Activated CD4-positive, alpha-beta memory T cell treated with anti-CD3 and anti-CD28 coated beads for 36 hours (primary cell): ENCODE measurements at regions not wholly inside any gene's neighbourhood (a gene's known extent, or its start where the extent isn't known, plus 50 kb on each side); places are given as distances from the start of the nearest gene placed in this dataset.

ENCODE experiments used
- CTCF ChIA-PET: fragments of 350-600 bp; sonication (Branson Sonifier 250); formaldehyde crosslinking; loops from one replicate; lab custom pipeline; 2021; ENCODE audit warnings: antibody characterized with exemption, inconsistent platforms; lab: Charles Lee
- POLR2A ChIA-PET: fragments of 350-600 bp; sonication (Branson Sonifier 250); formaldehyde crosslinking; loops from one replicate; lab custom pipeline; 2021; ENCODE audit warnings: antibody characterized with exemption; lab: Charles Lee
- DNase-seq: peaks from one replicate; pipeline ENCODE4 v3.0.0-alpha.2; 2020
- H3K27ac Mint-ChIP-seq: one replicate; pipeline ENCODE4 v1.8.0; 2021; ENCODE audit warnings: mixed read lengths
- H3K27me3 Mint-ChIP-seq: one replicate; pipeline ENCODE4 v1.8.0; 2021; ENCODE audit warnings: mixed read lengths
- H3K36me3 Mint-ChIP-seq: one replicate; pipeline ENCODE4 v1.8.0; 2021; ENCODE audit warnings: mixed read lengths
- H3K4me1 Mint-ChIP-seq: one replicate; pipeline ENCODE4 v1.8.0; 2021; ENCODE audit warnings: low read depth, mixed read lengths
- H3K4me3 Mint-ChIP-seq: one replicate; pipeline ENCODE4 v1.8.0; 2021; ENCODE audit warnings: mild to moderate bottlenecking, mixed read lengths
- H3K9me3 Mint-ChIP-seq: one replicate; pipeline ENCODE4 v1.8.0; 2021; ENCODE audit warnings: mixed read lengths
- intact Hi-C: fragments of 100-400 bp; cut with micrococcal nuclease; formaldehyde crosslinking; loops from one replicate; pipeline ENCODE4 v1.15.1; 2023

GRCh38 chr22:19574247-19574646, 50.0 kb upstream of the CLDN5 start:
- no peak overlapping the region for H3K4me3 Mint-ChIP-seq
- H3K4me1 Mint-ChIP-seq, result peaks cover 31% of the 10 kb centered on the region
- DNase-seq, result no peak
- H3K27me3 Mint-ChIP-seq, result no peaks in the 10 kb centered on the region
- no peaks in the 10 kb centered on the region for H3K36me3 Mint-ChIP-seq
- H3K27ac Mint-ChIP-seq, result no peak overlapping the region
- intact Hi-C loops, result no loop called here
- CTCF ChIA-PET, result no interaction called here
- POLR2A ChIA-PET, result no interaction called here
- H3K9me3 Mint-ChIP-seq, result no peaks in the 10 kb centered on the region

DNA sequence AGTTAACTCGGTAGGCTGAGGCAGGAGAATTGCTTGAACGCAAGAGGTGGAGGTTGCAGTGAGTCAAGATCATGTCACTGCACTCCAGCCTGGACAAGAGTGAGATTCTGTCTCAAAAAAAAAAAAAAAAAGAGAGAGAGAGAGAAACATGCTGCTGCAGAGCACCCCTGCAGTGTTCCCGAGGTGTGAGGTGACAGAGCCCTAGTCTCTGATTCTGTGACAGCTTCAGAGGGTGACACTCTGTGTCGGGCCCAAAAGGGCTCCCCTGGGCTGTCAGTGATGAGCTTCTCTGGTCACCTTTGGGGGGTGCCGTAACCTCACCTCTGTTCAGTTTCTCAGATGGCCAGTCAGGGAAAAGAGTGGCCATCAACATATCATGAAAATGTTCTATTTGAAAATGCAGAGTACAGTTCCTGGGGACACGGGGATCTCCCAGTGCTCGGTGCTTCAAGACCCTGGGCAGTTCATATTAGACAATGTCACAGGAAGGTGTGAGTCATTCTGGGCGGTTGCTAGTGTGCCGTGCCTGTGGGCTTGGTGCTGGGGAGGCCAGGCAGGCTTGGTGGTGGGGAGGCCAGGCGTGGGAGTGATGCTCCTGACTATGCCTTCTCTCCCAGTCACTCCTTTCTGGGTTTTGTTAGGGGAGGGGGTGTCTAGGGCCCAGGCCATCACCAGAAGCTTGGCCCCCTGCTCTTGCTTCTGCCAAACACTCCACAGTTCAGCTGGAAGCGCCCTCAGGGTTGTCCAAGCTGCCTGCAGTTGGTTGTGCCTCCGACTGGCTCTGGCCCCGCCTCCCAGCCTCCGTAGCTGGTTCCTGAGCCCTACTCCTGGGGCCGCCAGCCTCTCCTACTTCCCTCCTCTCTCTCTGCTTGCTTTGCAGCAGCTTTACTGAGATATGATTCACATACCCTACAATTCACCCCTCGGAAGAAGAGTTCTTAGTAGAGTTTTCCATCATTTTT, 52.5 kb upstream of the CLDN5 start:
- H3K36me3 Mint-ChIP-seq, result no peaks in the 10 kb centered on the region
- H3K4me3 Mint-ChIP-seq, result peak overlapping the region; percentile 11
- CTCF ChIA-PET, result interaction anchor here (0.7 to 1.3 kb wide), 3 partner anchors 28 to 53 kb away, joined by 3 to 6 read pairs (median 3); no protein-coding TSS in a partner anchor
- peaks cover 45% of the 10 kb centered on the region for H3K4me1 Mint-ChIP-seq
- peak; percentile 88 for DNase-seq
- POLR2A ChIA-PET, result no interaction called here
- intact Hi-C loops, result loop anchor here (1.0 to 5.0 kb wide), 4 partner anchors 31 to 144 kb away; partner anchors contain the start of genes CDC45, HIRA, MRPL40 and UFD1
- peak overlapping the region; percentile 83 for H3K27ac Mint-ChIP-seq
- H3K9me3 Mint-ChIP-seq, result no peaks in the 10 kb centered on the region
- H3K27me3 Mint-ChIP-seq, result no peaks in the 10 kb centered on the region

DNA sequence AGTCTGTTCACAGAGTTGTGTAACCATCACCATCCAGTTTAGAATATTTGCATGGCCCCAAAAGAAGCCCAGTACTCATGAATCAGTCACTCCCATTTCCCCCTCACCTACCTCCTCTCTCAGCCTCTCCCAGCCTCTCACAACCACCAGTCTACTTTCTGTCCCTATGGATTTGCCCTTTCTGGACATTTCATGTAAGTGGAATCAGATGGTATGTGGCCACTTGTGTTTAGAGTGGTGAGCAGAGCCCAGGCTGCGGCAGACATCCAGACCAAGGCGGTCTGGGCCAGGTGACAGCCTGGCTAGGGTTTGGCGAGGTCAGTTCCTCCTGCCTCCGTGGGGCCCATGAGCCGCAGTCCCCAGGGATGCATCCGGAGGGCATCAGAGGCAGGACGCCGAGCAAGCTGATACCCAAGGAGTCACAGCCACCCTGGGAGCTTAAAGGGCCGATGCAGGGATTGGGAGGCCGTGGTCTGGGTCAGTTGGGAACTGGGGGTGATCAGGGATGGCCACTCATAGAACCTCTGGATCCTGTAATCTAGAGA, 53.3 kb upstream of the CLDN5 start:
- no peaks in the 10 kb centered on the region for H3K36me3 Mint-ChIP-seq
- H3K4me1 Mint-ChIP-seq, result peaks cover 45% of the 10 kb centered on the region
- POLR2A ChIA-PET, result no interaction called here
- H3K27ac Mint-ChIP-seq, result peak overlapping the region; percentile 83
- intact Hi-C loops, result loop anchor here (1.0 to 5.0 kb wide), 2 partner anchors 30 to 145 kb away; partner anchors contain the start of genes HIRA and MRPL40
- peak overlapping the region; percentile 11 for H3K4me3 Mint-ChIP-seq
- no peak for DNase-seq
- CTCF ChIA-PET, result interaction anchor here (1.3 kb wide), 1 partner anchor 53 kb away, joined by 6 read pairs; no protein-coding TSS in a partner anchor
- no peaks in the 10 kb centered on the region for H3K27me3 Mint-ChIP-seq
- H3K9me3 Mint-ChIP-seq, result no peaks in the 10 kb centered on the region

DNA sequence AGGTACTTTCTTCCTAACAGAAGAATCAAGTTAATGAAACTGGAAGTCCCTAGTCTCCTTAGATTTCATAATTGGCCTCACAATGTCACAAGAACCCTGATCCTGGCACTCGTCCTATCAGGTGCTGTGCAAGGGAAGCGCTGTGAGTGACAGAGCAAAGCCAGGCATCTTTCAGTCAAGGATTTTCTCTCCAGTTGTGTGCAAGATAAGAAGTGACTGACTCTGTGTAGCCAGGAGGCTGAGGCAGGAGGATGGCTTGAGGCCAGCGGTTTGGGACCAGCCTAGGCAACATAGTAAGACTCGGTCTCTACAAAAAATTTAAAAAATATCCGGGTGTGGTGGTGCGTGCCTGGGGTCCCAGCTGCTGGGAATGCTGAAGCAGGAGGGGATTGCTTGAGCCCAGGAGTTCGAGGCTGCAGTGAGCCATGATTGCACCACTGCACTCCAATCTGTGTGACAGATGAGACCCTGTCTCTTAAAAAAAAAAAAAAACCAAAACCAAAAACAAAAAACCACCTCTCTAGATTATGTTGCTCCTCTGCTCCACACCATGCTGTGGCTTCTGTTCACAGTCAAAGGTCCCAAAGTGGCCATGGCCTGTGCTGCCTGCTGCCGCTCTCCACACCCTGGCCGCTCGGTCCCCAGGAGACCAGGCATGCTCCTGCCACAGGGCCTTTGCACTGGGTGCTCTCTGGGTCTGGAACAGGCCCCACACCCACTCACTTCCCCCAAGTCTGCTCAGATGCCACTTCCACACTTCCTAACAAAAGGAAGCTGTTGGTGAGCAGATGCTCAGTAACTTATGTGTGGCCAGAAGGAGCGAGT, 54.2 kb upstream of the CLDN5 start:
- no peaks in the 10 kb centered on the region for H3K9me3 Mint-ChIP-seq
- peak overlapping the region; percentile 83 for H3K27ac Mint-ChIP-seq
- intact Hi-C loops, result loop anchor here (5.0 kb wide), 1 partner anchor 146 kb away; the partner anchor contains the start of genes HIRA and MRPL40
- peaks cover 45% of the 10 kb centered on the region for H3K4me1 Mint-ChIP-seq
- no peaks in the 10 kb centered on the region for H3K27me3 Mint-ChIP-seq
- no peak overlapping the region for H3K4me3 Mint-ChIP-seq
- H3K36me3 Mint-ChIP-seq, result no peaks in the 10 kb centered on the region
- ChIA-PET POLR2A (no interaction called here), CTCF (no interaction called here)
- DNase-seq, result no peak

- peak overlapping the region; percentile 83 for H3K27ac Mint-ChIP-seq
- no peak overlapping the region for H3K4me3 Mint-ChIP-seq
- ChIA-PET CTCF (interaction anchor here (0.6 kb wide), 1 partner anchor 436 kb away, joined by 3 read pairs; no protein-coding TSS in a partner anchor), POLR2A (no interaction called here)
- H3K27me3 Mint-ChIP-seq, result no peaks in the 10 kb centered on the region
- no peaks in the 10 kb centered on the region for H3K9me3 Mint-ChIP-seq
- no peak for DNase-seq
- H3K4me1 Mint-ChIP-seq, result peaks cover 45% of the 10 kb centered on the region
- intact Hi-C loops, result loop anchor here (5.0 kb wide), 1 partner anchor 147 kb away; the partner anchor contains the start of genes HIRA and MRPL40
- H3K36me3 Mint-ChIP-seq, result no peaks in the 10 kb centered on the region
Observed at GRCh38 chr22:19579115-19579811, 55.1 kb upstream of the CLDN5 start.

- ChIA-PET POLR2A (no interaction called here), CTCF (no interaction called here)
- H3K27ac Mint-ChIP-seq, result peak overlapping the region; percentile 47
- intact Hi-C loops, result loop anchor here (1.0 to 5.0 kb wide), 2 partner anchors 17 to 148 kb away; partner anchors contain the start of genes HIRA and MRPL40
- H3K4me1 Mint-ChIP-seq, result peaks cover 45% of the 10 kb centered on the region
- H3K27me3 Mint-ChIP-seq, result no peaks in the 10 kb centered on the region
- no peaks in the 10 kb centered on the region for H3K36me3 Mint-ChIP-seq
- H3K4me3 Mint-ChIP-seq, result no peak overlapping the region
- peak; percentile 72 for DNase-seq
- no peaks in the 10 kb centered on the region for H3K9me3 Mint-ChIP-seq
Observed at GRCh38 chr22:19579880-19580279, 55.7 kb upstream of the CLDN5 start.

GRCh38 chr22:19580291-19580890, 56.2 kb upstream of the CLDN5 start:
- Mint-ChIP-seq H3K27ac (peak overlapping the region; percentile 47), H3K27me3 (no peaks in the 10 kb centered on the region), H3K4me3 (no peak overlapping the region), H3K36me3 (no peaks in the 10 kb centered on the region), H3K9me3 (no peaks in the 10 kb centered on the region), H3K4me1 (peaks cover 45% of the 10 kb centered on the region)
- POLR2A ChIA-PET, result no interaction called here
- no peak for DNase-seq
- intact Hi-C loops, result loop anchor here (1.0 kb wide), 1 partner anchor 17 kb away; no protein-coding TSS in a partner anchor
- CTCF ChIA-PET, result no interaction called here

DNA sequence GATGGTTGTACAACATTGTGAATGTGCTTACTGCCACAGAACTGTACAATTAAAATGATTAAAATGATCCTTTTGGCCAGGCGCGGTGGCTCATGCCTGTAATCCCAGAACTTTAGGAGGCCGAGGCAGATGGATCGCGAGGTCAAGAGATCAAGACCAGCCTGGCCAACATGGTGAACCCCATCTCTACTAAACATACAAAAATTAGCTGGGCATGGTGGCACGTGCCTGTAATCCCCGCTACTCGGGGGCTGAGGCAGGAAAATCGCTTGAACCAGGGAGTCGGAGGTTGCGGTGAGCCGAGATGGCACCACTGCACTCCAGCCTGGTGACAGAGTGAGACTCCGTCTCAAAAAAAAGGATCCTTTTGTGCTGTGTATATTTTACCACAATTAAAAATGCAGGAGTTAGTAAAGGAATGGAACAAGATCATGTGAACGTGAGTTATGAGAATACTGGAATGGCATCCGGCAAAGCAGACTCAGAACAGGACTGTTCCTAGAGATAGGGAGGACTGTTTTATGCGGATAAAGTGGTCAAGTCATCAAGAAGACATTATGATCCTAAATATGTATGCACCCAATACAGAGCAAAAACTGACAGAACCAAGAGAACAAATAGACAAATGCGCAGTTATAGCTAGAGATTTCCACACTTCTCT, 58.0 kb upstream of the CLDN5 start:
- intact Hi-C loops, result no loop called here
- CTCF ChIA-PET, result interaction anchor here (1.4 kb wide), 1 partner anchor 48 kb away, joined by 3 read pairs; no protein-coding TSS in a partner anchor
- peaks cover 35% of the 10 kb centered on the region for H3K4me1 Mint-ChIP-seq
- H3K27ac Mint-ChIP-seq, result no peak overlapping the region
- no peak for DNase-seq
- H3K9me3 Mint-ChIP-seq, result no peaks in the 10 kb centered on the region
- H3K4me3 Mint-ChIP-seq, result no peak overlapping the region
- POLR2A ChIA-PET, result no interaction called here
- no peaks in the 10 kb centered on the region for H3K36me3 Mint-ChIP-seq
- no peaks in the 10 kb centered on the region for H3K27me3 Mint-ChIP-seq

DNA sequence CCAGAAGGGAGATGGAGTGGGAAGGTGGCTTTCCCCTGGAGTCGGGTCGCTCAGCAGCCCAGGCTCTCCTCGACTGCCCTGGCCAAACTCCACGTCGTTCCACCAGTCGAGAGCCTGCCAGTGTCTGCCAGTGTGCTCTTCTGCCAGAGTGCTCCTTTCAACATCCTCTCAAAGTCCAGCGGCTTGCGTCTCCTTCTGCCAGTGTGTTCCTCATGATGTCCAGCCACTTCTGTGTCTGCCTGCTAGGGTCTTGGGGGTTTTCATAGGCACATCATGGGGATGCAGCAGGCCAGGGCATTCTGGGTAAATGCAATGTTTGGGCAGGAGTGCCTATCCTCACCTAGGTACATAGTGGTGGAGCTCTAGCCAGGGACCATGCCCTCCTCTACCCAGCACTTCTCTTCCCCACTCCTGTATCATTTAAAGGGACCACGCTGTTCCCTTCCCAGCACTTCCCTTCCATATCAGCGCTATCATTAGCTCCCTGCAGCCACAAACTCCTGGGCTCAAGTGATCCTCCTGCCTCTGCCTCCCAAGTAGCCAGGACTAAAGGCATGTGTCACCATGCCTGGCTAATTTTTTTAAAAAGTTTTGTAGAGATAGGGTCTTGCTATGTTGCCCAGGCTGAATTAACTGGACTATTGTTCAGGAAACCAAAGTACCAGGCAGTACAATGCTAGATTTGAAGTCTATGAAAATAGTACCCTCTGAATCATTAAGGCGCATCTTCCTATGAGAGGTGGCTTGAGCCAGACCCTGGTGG, 62.9 kb upstream of the CLDN5 start:
- DNase-seq, result no peak
- ChIA-PET CTCF (interaction anchor here (0.7 kb wide), 1 partner anchor 91 kb away, joined by 3 read pairs; no protein-coding TSS in a partner anchor), POLR2A (no interaction called here)
- H3K27me3 Mint-ChIP-seq, result no peaks in the 10 kb centered on the region
- intact Hi-C loops, result no loop called here
- H3K27ac Mint-ChIP-seq, result no peak overlapping the region
- no peaks in the 10 kb centered on the region for H3K9me3 Mint-ChIP-seq
- no peaks in the 10 kb centered on the region for H3K36me3 Mint-ChIP-seq
- no peak overlapping the region for H3K4me3 Mint-ChIP-seq
- H3K4me1 Mint-ChIP-seq, result no peaks in the 10 kb centered on the region

DNA sequence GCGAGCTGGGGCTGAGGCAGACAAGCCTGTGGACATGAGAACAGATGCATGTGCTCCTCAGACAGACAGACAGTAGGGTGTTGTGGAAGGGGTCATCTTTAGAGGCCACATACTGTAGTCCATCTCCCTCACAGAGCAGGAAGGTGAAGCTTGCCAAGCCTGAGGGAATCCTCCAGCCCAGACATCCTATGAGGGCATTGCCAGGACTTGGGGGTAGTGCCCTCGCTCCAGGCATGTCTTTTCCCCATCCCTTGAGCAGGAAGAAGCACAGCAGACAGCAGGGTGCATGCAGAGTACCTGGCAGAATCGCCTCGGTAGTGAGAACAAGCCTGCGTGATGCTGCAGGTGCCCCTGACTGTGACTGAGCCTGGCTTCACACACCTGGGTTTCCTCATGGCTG, 66.5 kb upstream of the CLDN5 start:
- H3K9me3 Mint-ChIP-seq, result no peaks in the 10 kb centered on the region
- H3K36me3 Mint-ChIP-seq, result no peaks in the 10 kb centered on the region
- POLR2A ChIA-PET, result no interaction called here
- H3K27ac Mint-ChIP-seq, result no peak overlapping the region
- intact Hi-C loops, result no loop called here
- H3K4me3 Mint-ChIP-seq, result no peak overlapping the region
- H3K27me3 Mint-ChIP-seq, result no peaks in the 10 kb centered on the region
- peaks cover 5% of the 10 kb centered on the region for H3K4me1 Mint-ChIP-seq
- no peak for DNase-seq
- CTCF ChIA-PET, result interaction anchor here (1.5 kb wide), 1 partner anchor 36 kb away, joined by 3 read pairs; no protein-coding TSS in a partner anchor
